ENCODE measurements at regions not wholly inside any gene's neighbourhood (a gene's known extent, or its start where the extent isn't known, plus 50 kb on each side); places are given as distances from the start of the nearest gene placed in this dataset.

DNA sequence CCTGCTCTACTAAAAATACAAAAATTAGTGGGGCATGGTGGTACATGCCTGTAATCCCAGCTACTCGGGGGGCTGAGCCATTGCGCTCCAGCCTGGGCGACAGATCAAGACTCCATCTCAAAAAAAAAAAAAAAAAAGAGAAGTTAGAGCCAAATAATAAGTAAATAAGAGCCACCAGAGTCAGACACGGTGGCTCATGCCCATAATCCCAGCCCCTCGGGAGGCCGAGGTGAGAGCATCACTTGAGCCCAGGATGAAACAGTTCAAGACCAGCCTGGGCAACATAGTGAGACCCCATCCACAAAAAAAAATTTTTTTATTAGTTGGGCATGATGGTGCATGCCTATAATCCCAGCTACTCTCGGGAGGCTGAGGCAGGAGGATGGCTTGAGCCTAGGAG lies 85.8 kb upstream of the LARP1 start:
- H3K4me1 ChIP-seq (ENCODE audit: control insufficient read depth, insufficient read depth, low read length): no peaks in the 10 kb centered on the region
- in situ Hi-C loops (cut with HindIII; ENCODE audit: low pct_unique_long_range_greater_than_20kb, low sequenced_read_pairs) (no loop called here), intact Hi-C loops (cut with micrococcal nuclease; ENCODE audit: unreplicated experiment) (no loop called here)
- TF ChIP-seq SIN3A (IDR thresholded peaks at IDR 0.05; ENCODE audit: borderline replicate concordance, insufficient read depth, low read depth, low read length): no peak
- H3K9me3 ChIP-seq (ENCODE audit: control insufficient read depth, insufficient read depth, low read depth, low read length): peaks cover 3% of the 10 kb centered on the region; the same call in 1 of the 2 replicates
- H3K36me3 ChIP-seq (ENCODE audit: control insufficient read depth, insufficient read depth, low read length): no peaks in the 10 kb centered on the region
- H3K4me3 ChIP-seq (ENCODE audit: low read depth in 2 of 2, low read length in 2 of 2): no peak overlapping the region
- no peak for ATAC-seq
- POLR2A ChIA-PET: no interaction called here
- no peak for DNase-seq (ENCODE audit: low read depth, low spot score)
- no TSS peak for BruUV-seq (replicated peaks)
- no peak overlapping the region for H3K27ac ChIP-seq (ENCODE audit: low read length)
- CTCF ChIA-PET: interaction anchor here (0.6 kb wide), 1 partner anchor 260 kb away, joined by 3 read pairs; no protein-coding TSS in a partner anchor
- no peaks in the 10 kb centered on the region for H3K27me3 ChIP-seq (ENCODE audit: control insufficient read depth, insufficient read depth, low read length)

DNA sequence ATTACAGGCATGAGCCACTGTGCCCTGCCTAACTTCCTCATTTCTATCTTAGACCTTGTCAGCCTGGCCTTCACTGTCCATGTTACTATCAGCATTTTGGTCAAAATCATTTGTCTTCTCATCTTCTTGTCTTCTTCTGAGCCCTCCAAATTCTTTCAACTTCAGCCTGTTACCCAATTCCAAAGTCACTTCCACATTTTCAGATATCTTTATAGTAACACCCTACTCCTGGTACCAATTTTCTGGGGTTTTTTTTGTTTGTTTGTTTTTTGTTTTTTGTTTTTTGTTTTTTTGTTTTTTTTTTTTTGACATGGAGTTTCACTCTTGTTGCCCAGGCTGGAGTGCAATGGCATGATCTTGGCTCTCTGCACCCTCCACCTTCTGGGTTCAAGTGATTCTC lies 90.3 kb upstream of the LARP1 start:
- no peak for DNase-seq (ENCODE audit: low read depth, low spot score)
- no peaks in the 10 kb centered on the region for H3K36me3 ChIP-seq (ENCODE audit: control insufficient read depth, insufficient read depth, low read length)
- no peak overlapping the region for H3K4me3 ChIP-seq (ENCODE audit: low read depth in 2 of 2, low read length in 2 of 2)
- intact Hi-C loops (cut with micrococcal nuclease; ENCODE audit: unreplicated experiment) (no loop called here), in situ Hi-C loops (cut with HindIII; ENCODE audit: low pct_unique_long_range_greater_than_20kb, low sequenced_read_pairs) (no loop called here)
- no peak overlapping the region for H3K27ac ChIP-seq (ENCODE audit: low read length)
- POLR2A ChIA-PET: no interaction called here
- no peaks in the 10 kb centered on the region for H3K4me1 ChIP-seq (ENCODE audit: control insufficient read depth, insufficient read depth, low read length)
- peaks cover 3% of the 10 kb centered on the region; the same call in 1 of the 2 replicates for H3K9me3 ChIP-seq (ENCODE audit: control insufficient read depth, insufficient read depth, low read depth, low read length)
- no peak for ATAC-seq
- TF ChIP-seq TCF7L2 (IDR thresholded peaks at IDR 0.05; ENCODE audit: low read depth, low read length) (no peak), SIN3A (IDR thresholded peaks at IDR 0.05; ENCODE audit: borderline replicate concordance, insufficient read depth, low read depth, low read length) (no peak), POLR2AphosphoS5 (IDR thresholded peaks at IDR 0.05; ENCODE audit: low read depth, low read length) (no peak)
- TF ChIP-seq, protein P1, sequence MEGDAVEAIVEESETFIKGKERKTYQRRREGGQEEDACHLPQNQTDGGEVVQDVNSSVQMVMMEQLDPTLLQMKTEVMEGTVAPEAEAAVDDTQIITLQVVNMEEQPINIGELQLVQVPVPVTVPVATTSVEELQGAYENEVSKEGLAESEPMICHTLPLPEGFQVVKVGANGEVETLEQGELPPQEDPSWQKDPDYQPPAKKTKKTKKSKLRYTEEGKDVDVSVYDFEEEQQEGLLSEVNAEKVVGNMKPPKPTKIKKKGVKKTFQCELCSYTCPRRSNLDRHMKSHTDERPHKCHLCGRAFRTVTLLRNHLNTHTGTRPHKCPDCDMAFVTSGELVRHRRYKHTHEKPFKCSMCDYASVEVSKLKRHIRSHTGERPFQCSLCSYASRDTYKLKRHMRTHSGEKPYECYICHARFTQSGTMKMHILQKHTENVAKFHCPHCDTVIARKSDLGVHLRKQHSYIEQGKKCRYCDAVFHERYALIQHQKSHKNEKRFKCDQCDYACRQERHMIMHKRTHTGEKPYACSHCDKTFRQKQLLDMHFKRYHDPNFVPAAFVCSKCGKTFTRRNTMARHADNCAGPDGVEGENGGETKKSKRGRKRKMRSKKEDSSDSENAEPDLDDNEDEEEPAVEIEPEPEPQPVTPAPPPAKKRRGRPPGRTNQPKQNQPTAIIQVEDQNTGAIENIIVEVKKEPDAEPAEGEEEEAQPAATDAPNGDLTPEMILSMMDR (IDR thresholded peaks at IDR 0.05): no peak
- TF ChIP-seq, protein P2, sequence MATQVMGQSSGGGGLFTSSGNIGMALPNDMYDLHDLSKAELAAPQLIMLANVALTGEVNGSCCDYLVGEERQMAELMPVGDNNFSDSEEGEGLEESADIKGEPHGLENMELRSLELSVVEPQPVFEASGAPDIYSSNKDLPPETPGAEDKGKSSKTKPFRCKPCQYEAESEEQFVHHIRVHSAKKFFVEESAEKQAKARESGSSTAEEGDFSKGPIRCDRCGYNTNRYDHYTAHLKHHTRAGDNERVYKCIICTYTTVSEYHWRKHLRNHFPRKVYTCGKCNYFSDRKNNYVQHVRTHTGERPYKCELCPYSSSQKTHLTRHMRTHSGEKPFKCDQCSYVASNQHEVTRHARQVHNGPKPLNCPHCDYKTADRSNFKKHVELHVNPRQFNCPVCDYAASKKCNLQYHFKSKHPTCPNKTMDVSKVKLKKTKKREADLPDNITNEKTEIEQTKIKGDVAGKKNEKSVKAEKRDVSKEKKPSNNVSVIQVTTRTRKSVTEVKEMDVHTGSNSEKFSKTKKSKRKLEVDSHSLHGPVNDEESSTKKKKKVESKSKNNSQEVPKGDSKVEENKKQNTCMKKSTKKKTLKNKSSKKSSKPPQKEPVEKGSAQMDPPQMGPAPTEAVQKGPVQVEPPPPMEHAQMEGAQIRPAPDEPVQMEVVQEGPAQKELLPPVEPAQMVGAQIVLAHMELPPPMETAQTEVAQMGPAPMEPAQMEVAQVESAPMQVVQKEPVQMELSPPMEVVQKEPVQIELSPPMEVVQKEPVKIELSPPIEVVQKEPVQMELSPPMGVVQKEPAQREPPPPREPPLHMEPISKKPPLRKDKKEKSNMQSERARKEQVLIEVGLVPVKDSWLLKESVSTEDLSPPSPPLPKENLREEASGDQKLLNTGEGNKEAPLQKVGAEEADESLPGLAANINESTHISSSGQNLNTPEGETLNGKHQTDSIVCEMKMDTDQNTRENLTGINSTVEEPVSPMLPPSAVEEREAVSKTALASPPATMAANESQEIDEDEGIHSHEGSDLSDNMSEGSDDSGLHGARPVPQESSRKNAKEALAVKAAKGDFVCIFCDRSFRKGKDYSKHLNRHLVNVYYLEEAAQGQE (IDR thresholded peaks at IDR 0.05; ENCODE audit: insufficient read depth in 1 of 2, low read depth in 2 of 2, low read length in 1 of 2): no peak
- H3K27me3 ChIP-seq (ENCODE audit: control insufficient read depth, insufficient read depth, low read length): no peaks in the 10 kb centered on the region
- BruUV-seq (replicated peaks): no TSS peak
- CTCF ChIA-PET: no interaction called here

DNA sequence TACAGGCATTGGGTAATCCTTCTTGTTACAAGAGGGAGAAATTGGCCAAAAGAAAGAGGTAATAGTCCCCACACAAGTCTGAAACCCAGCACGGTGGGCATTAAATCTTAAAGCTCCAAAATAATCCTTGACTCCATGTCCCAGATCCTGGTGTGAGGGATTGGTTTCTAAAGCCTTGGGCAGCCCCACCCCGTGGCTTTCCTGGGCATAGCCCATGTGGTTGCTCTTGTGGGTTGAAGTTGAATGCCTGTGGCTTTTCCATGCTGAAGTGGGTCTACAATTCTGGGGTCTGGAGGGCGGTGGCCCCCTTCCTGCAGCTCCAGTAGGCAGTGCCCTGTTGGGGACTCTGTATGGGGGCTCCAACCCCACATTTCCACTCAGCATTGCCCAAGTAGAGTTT lies 91.8 kb upstream of the LARP1 start:
- H3K4me1 ChIP-seq (ENCODE audit: control insufficient read depth, insufficient read depth, low read length): no peaks in the 10 kb centered on the region
- no peak overlapping the region for H3K27ac ChIP-seq (ENCODE audit: low read length)
- H3K27me3 ChIP-seq (ENCODE audit: control insufficient read depth, insufficient read depth, low read length): no peaks in the 10 kb centered on the region
- CTCF ChIA-PET: no interaction called here
- TF ChIP-seq POLR2AphosphoS5 (IDR thresholded peaks at IDR 0.05; ENCODE audit: low read depth, low read length) (no peak), SIN3A (IDR thresholded peaks at IDR 0.05; ENCODE audit: borderline replicate concordance, insufficient read depth, low read depth, low read length) (no peak), TCF7L2 (IDR thresholded peaks at IDR 0.05; ENCODE audit: low read depth, low read length) (no peak)
- TF ChIP-seq, protein P1 (IDR thresholded peaks at IDR 0.05): no peak
- TF ChIP-seq, protein P2 (IDR thresholded peaks at IDR 0.05; ENCODE audit: insufficient read depth in 1 of 2, low read depth in 2 of 2, low read length in 1 of 2): no peak
- BruUV-seq (replicated peaks): no TSS peak
- intact Hi-C loops (cut with micrococcal nuclease; ENCODE audit: unreplicated experiment): no loop called here
- in situ Hi-C loops (cut with HindIII; ENCODE audit: low pct_unique_long_range_greater_than_20kb, low sequenced_read_pairs): no loop called here
- no peaks in the 10 kb centered on the region for H3K36me3 ChIP-seq (ENCODE audit: control insufficient read depth, insufficient read depth, low read length)
- peaks cover 3% of the 10 kb centered on the region; the same call in 1 of the 2 replicates for H3K9me3 ChIP-seq (ENCODE audit: control insufficient read depth, insufficient read depth, low read depth, low read length)
- no peak for ATAC-seq
- POLR2A ChIA-PET: no interaction called here
- no peak overlapping the region for H3K4me3 ChIP-seq (ENCODE audit: low read depth in 2 of 2, low read length in 2 of 2)
- no peak for DNase-seq (ENCODE audit: low read depth, low spot score)
